RWPE2 (cell line): ENCODE measurements at regions not wholly inside any gene's neighbourhood (a gene's known extent, or its start where the extent isn't known, plus 50 kb on each side); places are given as distances from the start of the nearest gene placed in this dataset.

Experiments
- ATAC-seq: fragments of 200-7000 bp; cut with Tn5 transposase; 3 replicates; pipeline ENCODE4 v1.9.1; 2021; ENCODE audit warnings: low read depth
- DNase-seq: peaks from one replicate; pipeline ENCODE4 v3.0.0-alpha.2; 2020; ENCODE audit warnings: low spot score
- H3K27ac ChIP-seq: fragments of 450-650 bp; 2 replicates; pipeline ENCODE4 v1.5.1; 2017; ENCODE audit warnings: mild to moderate bottlenecking; ENCODE audit not compliant: poor library complexity, severe bottlenecking
- H3K27me3 ChIP-seq: fragments of 250-450 bp; sonication (Bioruptor Pico); 2 replicates; pipeline ENCODE4 v1.5.1; 2021; ENCODE audit warnings: mild to moderate bottlenecking, moderate library complexity; ENCODE audit not compliant: insufficient read depth, poor library complexity, severe bottlenecking
- H3K36me3 ChIP-seq: fragments of 250-450 bp; sonication (Bioruptor Pico); 2 replicates; pipeline ENCODE4 v1.5.1; 2020; ENCODE audit warnings: low read depth, mild to moderate bottlenecking, moderate library complexity
- H3K4me1 ChIP-seq: fragments of 250-450 bp; sonication (Bioruptor Pico); 2 replicates; pipeline ENCODE4 v1.5.1; 2021; ENCODE audit warnings: mild to moderate bottlenecking, moderate library complexity; ENCODE audit not compliant: insufficient read depth, poor library complexity, severe bottlenecking
- H3K4me3 ChIP-seq: fragments of 250-450 bp; sonication (Bioruptor Pico); 2 replicates; pipeline ENCODE4 v1.5.1; 2021; ENCODE audit warnings: mild to moderate bottlenecking, moderate library complexity; ENCODE audit not compliant: severe bottlenecking
- H3K9me3 ChIP-seq: fragments of 250-450 bp; sonication (Bioruptor Pico); 2 replicates; pipeline ENCODE4 v1.5.1; 2021; ENCODE audit warnings: mild to moderate bottlenecking, moderate library complexity; ENCODE audit not compliant: severe bottlenecking
- CTCF ChIP-seq: fragments of 450-650 bp; IDR thresholded peaks from one replicate; pipeline ENCODE4 v1.5.1; 2017; ENCODE audit warnings: mild to moderate bottlenecking, moderate library complexity; ENCODE audit not compliant: poor library complexity, severe bottlenecking

GRCh38 chr4:63922146-63922545 lies 487.1 kb downstream of the TECRL start:
- ATAC-seq: no peak
- DNase-seq: no peak
- no peak for TF ChIP-seq CTCF
- Histone ChIP-seq H3K27ac (no peak overlapping the region), H3K4me1 (no peaks in the 10 kb centered on the region), H3K4me3 (no peak overlapping the region), H3K9me3 (no peaks in the 10 kb centered on the region), H3K27me3 (no peaks in the 10 kb centered on the region), H3K36me3 (no peaks in the 10 kb centered on the region)

GRCh38 chr4:63921561-63921960 lies 487.7 kb downstream of the TECRL start:
- H3K4me1 ChIP-seq: no peaks in the 10 kb centered on the region
- ATAC-seq (no peak), DNase-seq (no peak)
- no peak overlapping the region for H3K4me3 ChIP-seq
- H3K27ac ChIP-seq: no peak overlapping the region
- H3K36me3 ChIP-seq: no peaks in the 10 kb centered on the region
- H3K27me3 ChIP-seq: no peaks in the 10 kb centered on the region
- TF ChIP-seq CTCF: no peak
- no peaks in the 10 kb centered on the region for H3K9me3 ChIP-seq

- no peak for TF ChIP-seq CTCF
- H3K27ac ChIP-seq: no peak overlapping the region
- no peak for DNase-seq
- H3K9me3 ChIP-seq: no peaks in the 10 kb centered on the region
- no peaks in the 10 kb centered on the region for H3K4me1 ChIP-seq
- no peaks in the 10 kb centered on the region for H3K36me3 ChIP-seq
- ATAC-seq: no peak
- H3K27me3 ChIP-seq: no peaks in the 10 kb centered on the region
- H3K4me3 ChIP-seq: no peak overlapping the region
Measured at GRCh38 chr4:63919636-63920365, 489.4 kb downstream of the TECRL start.

- Histone ChIP-seq H3K4me3 (no peak overlapping the region), H3K27ac (no peak overlapping the region), H3K36me3 (no peaks in the 10 kb centered on the region), H3K9me3 (no peaks in the 10 kb centered on the region), H3K27me3 (no peaks in the 10 kb centered on the region), H3K4me1 (no peaks in the 10 kb centered on the region)
- ATAC-seq: no peak
- no peak for DNase-seq
- no peak for TF ChIP-seq CTCF
Measured at GRCh38 chr4:63906660-63907183, 502.5 kb downstream of the TECRL start.

- no peak for TF ChIP-seq CTCF
- no peak for ATAC-seq
- Histone ChIP-seq H3K4me1 (no peaks in the 10 kb centered on the region), H3K27me3 (no peaks in the 10 kb centered on the region), H3K27ac (no peak overlapping the region), H3K36me3 (no peaks in the 10 kb centered on the region), H3K4me3 (no peak overlapping the region), H3K9me3 (no peaks in the 10 kb centered on the region)
- no peak for DNase-seq
Measured at GRCh38 chr4:63904201-63904600, 505.0 kb downstream of the TECRL start.
